RKO (cell line): ENCODE measurements at regions not wholly inside any gene's neighbourhood (a gene's known extent, or its start where the extent isn't known, plus 50 kb on each side); places are given as distances from the start of the nearest gene placed in this dataset.

Source experiments
- DNase-seq: peaks from one replicate; pipeline ENCODE4 v3.0.0-alpha.2; 2016; ENCODE audit warnings: low spot score

- DNase-seq: no peak
Observed at GRCh38 chr22:48746789-48747425, 1080.8 kb downstream of the BRD1 start.

- DNase-seq: no peak
Observed at GRCh38 chr22:48745842-48746788, 1081.6 kb downstream of the BRD1 start.

GRCh38 chr22:48744967-48745841 is 1082.5 kb downstream of the BRD1 start:
- no peak for DNase-seq

GRCh38 chr22:48744283-48744641 is 1083.4 kb downstream of the BRD1 start:
- no peak for DNase-seq

- no peak for DNase-seq
Observed at GRCh38 chr22:48743601-48744282, 1083.9 kb downstream of the BRD1 start.

GRCh38 chr22:48742556-48743343 is 1084.9 kb downstream of the BRD1 start:
- no peak for DNase-seq

- no peak for DNase-seq
Observed at GRCh38 chr22:48742191-48742555, 1085.5 kb downstream of the BRD1 start.

- no peak for DNase-seq
Observed at GRCh38 chr22:48741540-48741939, 1086.1 kb downstream of the BRD1 start.

- DNase-seq: no peak
Observed at GRCh38 chr22:48740731-48741405, 1086.8 kb downstream of the BRD1 start.

- DNase-seq: no peak
Observed at GRCh38 chr22:48740086-48740730, 1087.5 kb downstream of the BRD1 start.

- no peak for DNase-seq
Observed at GRCh38 chr22:48739348-48740085, 1088.2 kb downstream of the BRD1 start.

- no peak for DNase-seq
Observed at GRCh38 chr22:48738204-48738980, 1089.3 kb downstream of the BRD1 start.

- DNase-seq: no peak
Observed at GRCh38 chr22:48737461-48738203, 1090.0 kb downstream of the BRD1 start.

- DNase-seq: no peak
Observed at GRCh38 chr22:48736593-48737460, 1090.8 kb downstream of the BRD1 start.

GRCh38 chr22:48734961-48735360 is 1092.7 kb downstream of the BRD1 start:
- no peak for DNase-seq

- DNase-seq: no peak
Observed at GRCh38 chr22:48734359-48734758, 1093.3 kb downstream of the BRD1 start.
